ENCODE measurements at regions not wholly inside any gene's neighbourhood (a gene's known extent, or its start where the extent isn't known, plus 50 kb on each side); places are given as distances from the start of the nearest gene placed in this dataset.
"Not testable (repeated sequence)": the region's sequence is repeated elsewhere in the genome, so short reads cannot be mapped to it uniquely, and the experiment has no call there.

DNA sequence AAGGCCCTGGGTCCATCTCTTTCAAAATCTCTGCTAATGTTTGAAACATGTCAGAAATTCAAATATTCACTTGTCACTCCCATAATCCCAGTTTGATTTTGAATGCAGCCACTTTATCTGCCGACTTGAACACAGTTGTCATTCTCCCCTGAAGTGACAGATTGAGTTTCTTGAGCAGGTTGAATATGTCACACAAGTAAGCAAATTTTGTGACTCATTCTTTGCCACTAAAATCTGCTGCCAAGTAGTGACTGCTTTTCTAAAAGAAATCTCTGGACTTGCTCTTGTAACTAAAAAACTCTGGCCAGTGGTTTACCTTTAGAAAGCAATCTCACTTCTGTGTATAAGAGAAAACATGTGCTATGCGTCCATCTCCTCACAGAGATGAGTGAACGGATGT, 357.1 kb downstream of the LMO7 start:
- no peak for DNase-seq

DNA sequence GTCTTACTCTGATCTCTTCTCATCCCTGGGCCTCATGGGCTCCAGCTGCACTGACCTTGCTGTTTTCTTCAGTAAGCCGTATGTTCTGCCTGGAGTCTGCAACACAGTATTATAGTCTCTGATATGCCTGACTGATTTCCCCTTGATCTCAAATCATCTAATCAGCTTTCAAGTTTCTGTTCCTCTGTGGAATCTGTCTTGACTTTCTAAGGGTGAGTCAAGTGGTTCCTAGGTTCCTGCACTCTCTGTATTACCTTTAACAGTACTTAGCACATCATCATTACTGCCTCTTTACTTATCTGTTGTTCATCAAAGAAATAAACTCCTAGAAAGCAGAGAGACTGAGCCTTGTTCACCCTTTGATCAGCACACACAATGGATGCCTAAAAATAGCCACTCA, 350.7 kb downstream of the LMO7 start:
- DNase-seq, result no peak

DNA sequence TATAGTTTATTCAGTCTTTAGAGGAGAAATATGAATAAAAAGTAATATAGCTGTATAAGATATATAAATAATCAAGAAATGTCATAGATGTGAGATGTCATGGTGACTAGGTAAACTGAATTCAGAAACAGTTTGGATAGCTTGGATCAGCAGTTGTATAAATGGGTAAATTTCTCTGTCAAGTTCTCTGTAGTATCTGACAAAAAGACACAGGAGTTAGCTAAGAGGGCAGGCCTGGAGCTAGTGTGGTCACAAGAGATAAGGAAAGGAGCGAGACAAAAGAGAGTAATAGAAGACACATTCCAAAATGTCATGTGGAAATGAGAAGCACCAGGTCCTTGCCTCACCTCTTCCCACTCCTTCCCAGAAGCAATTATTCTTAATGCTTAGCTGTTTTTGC, 349.0 kb downstream of the LMO7 start:
- DNase-seq, result no peak

DNA sequence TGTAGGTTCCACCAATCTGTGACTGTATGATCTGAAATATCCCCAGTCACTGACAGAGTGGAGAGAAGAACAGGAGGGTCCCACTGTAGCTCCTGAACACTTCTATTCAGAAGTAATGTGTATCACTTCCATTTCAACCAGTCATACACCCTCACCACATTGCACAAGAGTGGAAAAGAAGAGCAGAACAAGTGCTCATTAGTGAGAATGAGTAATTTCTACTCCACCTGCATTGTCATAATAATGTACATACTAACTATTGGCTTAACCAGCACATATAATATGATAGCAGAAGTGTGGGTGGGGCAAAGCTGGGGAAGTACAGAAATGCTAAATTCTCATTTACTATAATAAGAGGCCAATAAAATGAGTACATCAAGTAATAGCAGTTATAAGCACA, 342.7 kb downstream of the LMO7 start:
- no peak for DNase-seq

DNA sequence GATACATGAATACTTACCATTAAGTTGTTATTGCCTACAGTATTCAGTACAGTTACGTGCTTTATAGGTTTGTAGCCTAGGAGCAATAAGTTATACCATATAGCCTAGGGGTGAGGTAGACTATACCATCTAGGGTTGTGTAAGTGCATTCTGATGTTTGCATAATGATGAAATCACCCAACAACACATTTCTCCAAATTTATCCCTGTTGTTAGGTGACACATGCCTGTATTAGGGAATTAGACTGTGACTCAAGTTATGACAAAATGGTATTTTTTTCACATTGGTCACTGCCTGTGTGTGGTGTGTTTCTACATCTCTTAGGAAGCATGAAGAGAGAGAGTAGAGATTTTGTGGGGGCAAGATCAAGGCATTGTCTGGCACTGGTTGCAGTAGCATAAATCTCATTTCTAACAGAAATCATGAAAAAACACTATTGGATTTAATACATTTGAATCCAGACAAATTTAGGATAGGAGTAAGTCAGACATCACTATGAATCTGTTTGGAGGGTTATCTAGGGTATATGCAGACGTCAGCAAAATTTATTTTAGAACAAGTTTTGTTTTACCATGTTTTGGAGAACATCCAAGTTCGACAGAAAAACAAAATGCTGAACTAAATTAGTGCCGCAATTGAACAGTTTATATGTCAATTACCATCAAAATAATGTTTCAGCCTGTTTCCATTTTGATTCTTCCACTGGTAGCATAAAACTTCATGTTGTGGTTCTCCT, 332.1 kb downstream of the LMO7 start:
- no peak for DNase-seq

DNA sequence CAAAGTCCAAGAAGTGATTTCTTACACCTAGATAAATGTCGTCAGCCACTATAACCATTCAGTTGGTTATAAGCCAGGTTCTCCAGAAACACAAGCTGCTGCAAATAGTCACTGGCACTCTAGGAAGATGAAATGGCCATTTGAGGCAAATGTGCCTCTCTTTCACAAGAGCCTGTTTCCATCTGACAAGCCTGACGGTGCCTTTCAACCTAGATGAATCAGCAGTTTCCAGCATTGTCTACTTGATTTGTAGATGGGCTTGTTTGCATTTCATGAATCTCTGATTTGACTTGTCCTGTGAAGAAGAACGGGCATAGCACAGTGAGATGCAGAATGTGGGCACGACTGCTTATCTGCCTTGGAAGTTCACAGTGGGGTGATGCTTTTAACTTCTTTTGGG, 327.2 kb downstream of the LMO7 start:
- no peak for DNase-seq

DNA sequence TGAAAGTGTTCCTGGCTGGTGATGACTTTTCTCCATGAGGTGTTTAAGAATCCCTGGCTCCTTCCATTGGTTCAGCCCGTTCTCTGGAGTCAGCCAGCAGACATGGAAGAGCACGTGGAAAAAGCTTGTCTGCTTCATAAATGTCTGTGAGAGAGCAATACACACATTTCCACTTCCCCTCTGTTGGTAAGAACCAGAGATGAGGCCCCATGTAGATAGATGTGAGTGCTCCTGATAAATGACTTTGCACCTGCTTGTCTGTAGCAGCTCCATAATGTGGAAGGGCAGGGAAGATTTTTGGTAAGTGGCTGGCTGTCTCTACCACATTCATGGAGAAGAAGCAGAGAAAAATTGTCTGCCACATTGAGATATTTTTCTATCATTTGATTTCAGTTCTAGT, 325.8 kb downstream of the LMO7 start:
- DNase-seq, result no peak

DNA sequence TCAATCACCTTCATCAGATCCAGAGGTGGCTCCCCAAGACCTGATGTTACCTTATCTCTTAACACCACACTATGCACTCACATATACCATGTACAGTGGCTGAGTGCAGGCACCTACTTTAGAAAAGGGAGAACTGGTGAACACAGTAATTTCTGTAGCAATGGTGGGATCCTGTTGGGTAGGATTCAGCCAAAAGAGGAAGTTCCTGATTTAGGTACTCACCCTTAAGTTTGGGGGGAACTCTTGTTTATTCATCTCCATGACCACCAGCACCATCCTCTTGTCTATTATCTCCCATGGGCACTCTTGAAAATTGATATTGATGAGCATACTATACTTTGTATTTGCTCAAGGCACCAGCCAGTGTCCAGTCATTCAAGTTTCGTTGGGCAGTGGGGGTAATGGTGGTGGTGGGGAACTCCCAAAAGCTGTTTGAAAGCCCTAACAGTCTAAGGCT, 324.4 kb downstream of the LMO7 start:
- DNase-seq, result no peak

DNA sequence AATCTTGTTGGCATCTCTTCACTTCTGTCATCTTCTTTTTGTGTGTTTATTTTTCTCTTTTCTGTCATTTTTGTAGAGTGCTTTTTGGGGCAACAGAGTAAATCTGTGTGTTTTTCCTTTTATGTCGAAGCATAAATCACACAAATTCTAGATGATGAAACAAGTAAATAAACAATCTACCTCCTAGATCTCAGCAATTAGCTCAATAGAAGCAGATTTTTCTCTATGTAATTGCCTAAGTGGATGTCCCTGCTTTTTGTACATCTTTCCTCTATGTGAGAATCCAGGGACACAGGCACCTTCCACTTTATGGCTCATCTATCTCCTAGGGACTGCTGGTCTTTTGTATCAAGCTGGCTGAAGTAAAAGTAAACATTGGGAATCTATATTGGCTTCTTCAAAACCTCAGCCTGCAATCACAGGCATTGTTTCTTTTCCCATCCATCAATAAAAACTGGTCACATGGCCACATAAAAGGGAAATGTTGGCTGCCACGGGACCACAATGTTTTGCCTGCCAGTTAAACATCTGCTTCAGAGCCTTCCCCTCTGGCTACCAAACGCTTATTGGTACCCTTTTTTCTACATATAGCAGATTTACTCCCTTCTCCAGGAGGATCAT, 323.8 kb downstream of the LMO7 start:
- DNase-seq, result no peak

DNA sequence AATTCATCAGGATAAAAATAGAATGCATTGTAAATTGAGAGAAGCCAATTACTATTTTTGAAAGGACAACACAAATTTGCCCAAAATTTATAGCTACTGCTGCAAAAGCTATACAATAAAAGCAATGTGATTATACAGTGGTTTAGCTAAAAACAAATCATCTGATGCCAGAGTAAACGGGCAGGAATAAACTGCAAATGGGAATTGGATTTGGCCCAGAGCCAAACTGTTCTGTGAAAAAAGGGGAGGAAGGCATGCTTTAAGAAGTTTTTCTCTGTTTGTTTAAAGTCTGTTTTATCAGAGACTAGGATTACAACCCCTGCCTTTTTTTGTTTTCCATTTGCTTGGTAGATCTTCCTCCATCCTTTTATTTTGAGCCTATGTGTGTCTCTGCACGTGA, 317.5 kb downstream of the LMO7 start:
- DNase-seq, result not testable (repeated sequence)

DNA sequence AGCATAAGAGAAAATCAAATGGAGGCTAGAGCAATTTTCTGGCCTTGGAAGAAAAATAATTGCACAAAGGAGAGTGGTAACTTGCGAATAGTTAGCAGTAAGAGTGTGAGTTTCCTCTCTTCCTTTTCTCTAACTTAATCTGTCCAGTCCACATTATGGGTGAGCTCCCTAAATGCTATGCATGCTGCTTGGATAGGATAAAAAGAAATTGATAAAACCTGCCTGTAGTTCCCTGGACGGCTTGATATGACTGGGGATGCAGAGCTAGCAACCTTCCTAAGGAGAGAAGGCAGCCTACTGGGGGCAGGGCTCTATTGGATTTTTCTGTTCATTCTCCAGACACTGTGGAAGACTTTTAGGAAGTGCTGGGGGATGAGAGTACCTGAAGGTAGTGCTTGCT, 311.3 kb downstream of the LMO7 start:
- DNase-seq, result no peak

DNA sequence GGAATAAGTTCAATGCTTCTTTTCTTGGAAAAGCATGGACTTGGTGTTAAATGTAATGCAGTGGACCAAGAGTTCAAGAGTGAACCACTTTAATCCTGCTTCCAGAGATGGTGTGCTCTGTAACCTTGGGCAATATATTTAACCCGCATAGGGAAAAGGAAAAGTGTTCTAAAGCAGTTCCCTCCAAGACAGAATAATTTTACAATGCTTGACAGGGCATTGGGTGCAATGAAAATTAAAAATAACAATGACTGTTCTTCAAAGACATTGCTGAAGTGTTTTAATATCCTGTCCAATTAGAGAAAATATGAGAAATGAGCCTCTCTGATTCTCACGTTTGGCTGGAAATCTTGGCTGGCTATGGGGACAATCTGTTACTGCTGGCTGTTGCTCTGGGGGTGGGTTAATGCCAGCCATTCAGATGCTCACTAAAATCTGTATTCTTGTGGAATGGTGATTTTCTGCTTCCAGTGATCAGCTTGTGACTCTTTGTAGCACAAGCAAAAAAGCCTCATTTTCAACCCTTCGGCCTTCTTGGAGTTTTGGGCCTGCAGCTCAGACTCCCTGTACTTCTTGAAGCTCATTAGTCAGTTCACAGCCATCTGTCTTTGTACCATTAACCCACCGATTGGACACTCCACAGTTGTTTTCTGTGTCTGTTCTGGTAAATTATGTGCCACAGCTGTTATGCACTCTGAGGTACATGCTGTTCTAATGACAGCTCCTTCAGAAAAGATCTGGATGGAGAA, 310.6 kb downstream of the LMO7 start:
- no peak for DNase-seq

DNA sequence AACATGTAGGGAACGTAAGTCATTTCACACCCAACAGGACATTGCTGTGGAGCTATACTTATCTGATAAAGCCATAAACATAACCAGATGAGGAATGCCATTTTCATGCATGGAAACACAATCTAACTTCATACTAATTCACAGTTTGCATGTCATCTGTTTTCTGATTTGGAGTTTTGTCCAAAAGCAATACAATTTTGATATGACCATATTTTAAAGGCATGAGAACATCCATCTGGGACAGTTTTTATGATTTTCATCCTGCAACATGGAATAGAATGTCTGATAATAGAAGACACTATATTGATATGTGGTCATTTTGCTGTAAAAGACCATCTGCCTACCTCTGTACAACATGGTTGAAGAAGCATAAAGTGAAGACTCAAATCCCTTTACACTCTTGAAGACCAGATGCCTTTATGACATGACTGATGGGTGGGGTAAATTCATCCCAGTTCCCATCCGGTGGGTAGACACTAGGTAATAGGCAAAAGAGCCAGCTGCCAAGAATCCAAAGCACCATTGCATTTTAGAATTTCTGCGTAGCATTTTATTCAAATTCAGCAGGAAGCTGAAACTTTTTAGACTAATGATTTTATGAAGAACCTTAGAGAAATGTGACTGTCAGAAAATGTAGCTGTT, 309.8 kb downstream of the LMO7 start:
- DNase-seq, result no peak

DNA sequence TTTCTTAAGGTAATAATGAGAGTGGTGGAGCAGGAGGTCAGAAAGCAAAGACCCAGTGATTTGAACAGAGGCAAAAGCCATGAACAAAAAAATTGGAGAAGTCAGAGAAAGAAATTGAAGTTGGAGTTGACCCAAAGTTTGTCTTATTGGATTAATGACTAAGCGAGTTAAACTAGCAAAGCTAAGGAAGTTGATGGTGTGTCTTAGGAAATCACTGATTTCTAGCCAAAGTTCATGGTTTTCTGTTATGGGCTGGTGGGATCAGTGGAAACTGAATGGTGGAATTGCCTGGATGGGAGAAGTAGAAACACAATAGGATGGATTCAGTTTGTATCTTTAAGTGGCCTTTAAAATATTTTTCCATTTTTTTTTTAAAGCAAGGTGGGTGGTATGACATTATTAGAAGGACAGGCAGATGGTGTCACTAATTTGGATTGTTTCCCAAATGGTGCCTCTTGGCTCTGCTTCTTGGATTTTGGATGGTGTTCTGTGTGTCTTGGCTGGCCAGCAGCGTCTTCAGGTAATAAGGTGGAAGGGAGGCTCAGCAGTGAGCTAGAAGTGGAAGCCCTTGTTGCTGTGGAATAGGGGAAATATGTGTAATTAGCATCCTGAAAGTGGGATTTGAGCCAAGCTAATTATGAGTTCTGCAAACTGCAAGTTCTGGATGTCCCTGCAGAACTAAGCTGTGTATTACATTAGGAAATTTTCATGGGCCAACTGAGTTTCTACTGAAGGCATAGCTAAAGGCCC, 302.9 kb downstream of the LMO7 start:
- DNase-seq, result no peak

DNA sequence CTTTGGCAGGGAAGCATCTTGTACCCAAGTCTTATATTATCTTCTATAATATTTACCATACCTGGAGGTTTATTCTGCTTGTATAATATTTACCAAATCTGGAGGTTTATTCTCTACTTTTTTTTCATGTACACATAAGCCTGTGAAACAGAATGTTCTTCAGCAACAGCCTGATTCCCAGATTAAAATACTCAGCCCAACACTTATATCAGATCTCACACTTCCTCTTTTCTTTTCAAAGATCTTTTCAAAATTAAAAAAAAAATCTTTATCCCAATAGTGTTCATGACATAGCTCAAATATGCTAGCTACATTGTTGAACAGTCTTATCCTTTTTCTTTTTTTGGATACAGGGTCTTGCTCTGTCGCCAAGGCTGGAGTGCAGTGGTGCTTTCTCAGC, 300.7 kb downstream of the LMO7 start:
- DNase-seq, result no peak

DNA sequence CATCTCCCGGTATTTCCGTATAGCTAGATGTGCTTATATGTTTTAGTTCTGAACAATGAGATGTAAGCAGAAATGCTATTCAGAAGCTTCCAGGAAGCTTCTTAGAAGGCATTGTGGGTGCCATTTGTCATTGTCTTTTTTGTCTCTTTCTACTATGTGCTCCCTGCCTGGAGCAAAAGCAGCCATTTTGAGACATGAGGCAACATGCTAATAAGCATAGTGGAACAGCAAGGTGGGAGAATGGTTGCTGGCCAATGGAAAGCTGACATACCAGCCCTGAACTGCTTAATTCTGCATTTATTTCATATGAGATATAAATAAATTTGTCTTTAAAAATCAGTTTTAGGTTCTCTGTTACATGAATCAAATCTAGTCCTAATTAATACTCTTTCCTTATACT, 299.7 kb downstream of the LMO7 start:
- no peak for DNase-seq

DNA sequence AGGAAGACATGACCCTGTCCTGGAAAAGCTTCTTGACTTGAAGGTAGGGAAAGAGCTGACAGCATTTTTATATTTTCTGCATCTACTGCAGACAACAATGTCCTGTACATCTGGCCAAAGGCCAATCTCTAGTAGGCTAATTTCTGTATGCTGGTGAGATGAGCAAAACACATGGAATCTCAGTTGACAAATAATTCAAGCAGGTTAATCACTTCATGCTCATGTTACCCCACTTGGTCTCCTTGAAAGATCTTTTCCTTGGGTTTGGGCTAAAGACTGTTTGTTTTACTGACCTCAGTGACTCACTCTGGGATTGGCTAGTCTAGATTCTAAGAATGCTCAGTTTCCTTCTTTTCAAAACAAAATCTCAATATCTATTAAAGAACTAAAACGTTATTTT, 298.8 kb downstream of the LMO7 start:
- no peak for DNase-seq

DNA sequence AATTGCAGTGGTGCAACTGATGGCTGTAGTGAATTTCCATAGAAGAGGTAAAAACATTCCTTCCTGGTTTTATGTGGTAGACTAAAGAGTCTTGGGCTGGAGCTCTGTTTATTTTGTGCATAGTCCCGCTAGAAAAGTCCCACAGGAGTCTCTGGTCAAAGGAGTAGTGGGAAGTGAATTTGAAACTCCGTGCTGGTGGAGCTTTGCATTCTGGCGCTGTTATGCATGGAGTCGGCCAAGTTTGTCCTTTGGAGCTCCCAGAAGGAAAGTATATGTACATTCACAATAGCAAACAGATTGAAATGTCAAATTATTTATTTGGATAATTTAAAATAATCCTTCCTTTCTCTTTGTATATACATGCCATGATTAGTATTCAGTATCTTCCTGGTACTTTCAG, 296.5 kb downstream of the LMO7 start:
- DNase-seq, result no peak

DNA sequence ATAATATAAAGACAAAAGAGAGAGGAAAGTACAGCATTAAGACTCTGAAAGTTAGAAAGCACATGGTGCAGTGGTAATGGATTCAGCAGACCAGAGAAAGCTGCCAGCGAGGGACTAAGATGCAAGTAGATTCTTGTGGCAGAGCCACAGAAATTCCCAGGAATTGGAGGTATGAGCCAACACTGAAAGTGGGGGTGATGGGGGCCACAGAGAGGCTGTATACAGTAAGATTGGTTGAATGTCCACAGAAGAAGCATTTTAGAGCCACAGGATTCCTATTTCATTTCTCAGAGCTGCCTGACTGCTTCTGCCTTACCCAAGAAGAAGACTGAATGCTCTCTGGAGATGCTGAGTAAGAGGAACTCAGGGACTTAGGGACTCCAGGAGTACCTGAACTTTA, 295.0 kb downstream of the LMO7 start:
- DNase-seq, result no peak

DNA sequence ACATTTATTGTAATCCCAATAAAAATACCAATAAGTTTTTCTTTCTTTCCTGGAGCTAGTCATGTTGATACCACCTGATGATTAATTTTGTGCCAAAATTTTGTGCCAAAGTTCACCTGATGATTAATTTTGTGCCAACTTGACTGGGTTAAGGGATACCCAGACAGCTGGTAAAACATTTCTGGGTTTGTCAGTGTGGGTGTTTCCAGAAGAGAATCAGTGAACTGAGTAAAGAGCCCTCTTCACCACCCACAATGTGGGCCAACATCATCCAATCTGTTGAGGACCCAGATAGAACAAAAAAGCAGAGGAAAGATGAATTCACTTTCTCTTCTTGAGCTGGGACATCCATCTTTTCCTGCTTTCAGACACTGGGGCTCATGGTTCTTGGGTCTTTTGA, 292.9 kb downstream of the LMO7 start:
- no peak for DNase-seq

DNA sequence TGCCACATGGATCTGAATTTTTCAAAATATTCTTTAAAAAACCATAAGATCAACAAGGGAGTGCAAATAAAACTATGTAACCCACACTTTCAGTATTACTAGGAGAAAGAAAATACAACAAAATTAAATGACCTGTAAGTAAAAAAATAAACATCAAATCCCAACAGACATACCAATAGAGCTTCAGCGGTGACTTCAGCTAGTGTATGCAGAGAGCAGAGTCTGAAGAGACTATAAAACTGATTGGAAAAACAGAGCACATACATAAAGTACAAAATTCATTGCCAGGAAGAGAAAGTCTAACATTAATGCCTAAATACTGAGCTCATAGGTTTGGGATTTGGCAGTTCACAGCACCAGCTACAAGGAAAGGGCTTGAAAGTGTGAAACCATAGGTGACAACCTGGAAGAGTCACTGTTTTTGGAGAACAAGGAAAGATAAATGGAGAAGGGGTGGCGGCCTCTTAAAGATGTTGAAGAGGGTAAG, 291.1 kb downstream of the LMO7 start:
- DNase-seq, result no peak

DNA sequence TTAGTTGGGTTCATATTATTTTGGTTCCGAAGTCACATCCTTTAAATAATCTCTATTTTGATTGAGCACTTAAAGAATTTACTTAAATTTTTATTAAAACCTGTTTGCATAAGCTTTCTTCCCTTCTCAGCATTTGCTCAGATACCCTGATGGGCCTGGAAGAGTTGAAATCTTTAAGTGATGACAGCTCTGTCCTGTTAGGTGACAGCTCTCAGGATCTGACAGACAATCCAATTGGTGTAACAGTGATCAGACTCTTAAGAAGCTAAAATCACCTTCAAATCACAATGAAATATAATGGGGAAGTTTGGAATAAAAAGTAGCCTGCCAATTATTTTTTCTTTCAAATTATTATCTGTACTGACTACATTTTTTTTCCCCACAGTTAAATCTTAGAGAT, 284.4 kb downstream of the LMO7 start:
- no peak for DNase-seq

Data from midbrain (tissue), 1 donor.